ENCODE measurements at regions not wholly inside any gene's neighbourhood (a gene's known extent, or its start where the extent isn't known, plus 50 kb on each side); places are given as distances from the start of the nearest gene placed in this dataset.
A peak's percentile ranks its signal among the peaks of the same experiment; 100 is the strongest.

- TF ChIP-seq TRIM24 (IDR thresholded peaks at IDR 0.05) (peak; percentile 86 to 89; a peak in 3 of 4 replicates), BMI1 (IDR thresholded peaks at IDR 0.05; ENCODE audit: low read length) (no peak), NCOA2 (IDR thresholded peaks at IDR 0.05; ENCODE audit: partially characterized antibody in 2 of 2) (peak; percentile 51 to 58), BRCA1 (IDR thresholded peaks at IDR 0.05) (no peak), BRCA1 (CRISPR knock-in tag; IDR thresholded peaks at IDR 0.05) (no peak), FOXO4 (CRISPR knock-in tag; IDR thresholded peaks at IDR 0.05) (no peak), ZNF79 (CRISPR knock-in tag; IDR thresholded peaks at IDR 0.05; ENCODE audit: low read depth) (no peak), POLR3A (IDR thresholded peaks at IDR 0.05; ENCODE audit: borderline replicate concordance, extremely low read depth, insufficient read depth, insufficient read length) (no peak), RBFOX2 (IDR thresholded peaks at IDR 0.05; ENCODE audit: low read depth, low read length) (no peak), JUND (IDR thresholded peaks at IDR 0.05; ENCODE audit: borderline replicate concordance, low read depth, low read length) (peak; percentile 79), JUND (tag; IDR thresholded peaks at IDR 0.05; ENCODE audit: borderline replicate concordance, low read depth, low read length) (peak; percentile 39; the same call in 1 of the 3 replicates), NR2F6 (CRISPR knock-in tag; IDR thresholded peaks at IDR 0.05) (no peak), YBX1 (IDR thresholded peaks at IDR 0.05) (no peak), CHD4 (IDR thresholded peaks at IDR 0.05; ENCODE audit: insufficient read depth, insufficient replicate concordance, low read depth, low read length, poor library complexity, severe bottlenecking) (no peak), ZNF778 (CRISPR knock-in tag; IDR thresholded peaks at IDR 0.05) (no peak), KLF6 (CRISPR knock-in tag; IDR thresholded peaks at IDR 0.05; ENCODE audit: borderline replicate concordance) (no peak), ZNF695 (CRISPR knock-in tag; IDR thresholded peaks at IDR 0.05) (no peak)
- TF ChIP-seq, protein P1, sequence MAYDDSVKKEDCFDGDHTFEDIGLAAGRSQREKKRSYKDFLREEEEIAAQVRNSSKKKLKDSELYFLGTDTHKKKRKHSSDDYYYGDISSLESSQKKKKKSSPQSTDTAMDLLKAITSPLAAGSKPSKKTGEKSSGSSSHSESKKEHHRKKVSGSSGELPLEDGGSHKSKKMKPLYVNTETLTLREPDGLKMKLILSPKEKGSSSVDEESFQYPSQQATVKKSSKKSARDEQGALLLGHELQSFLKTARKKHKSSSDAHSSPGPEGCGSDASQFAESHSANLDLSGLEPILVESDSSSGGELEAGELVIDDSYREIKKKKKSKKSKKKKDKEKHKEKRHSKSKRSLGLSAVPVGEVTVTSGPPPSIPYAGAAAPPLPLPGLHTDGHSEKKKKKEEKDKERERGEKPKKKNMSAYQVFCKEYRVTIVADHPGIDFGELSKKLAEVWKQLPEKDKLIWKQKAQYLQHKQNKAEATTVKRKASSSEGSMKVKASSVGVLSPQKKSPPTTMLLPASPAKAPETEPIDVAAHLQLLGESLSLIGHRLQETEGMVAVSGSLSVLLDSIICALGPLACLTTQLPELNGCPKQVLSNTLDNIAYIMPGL (CRISPR knock-in tag; IDR thresholded peaks at IDR 0.05) = no peak
- TF ChIP-seq, protein P2, sequence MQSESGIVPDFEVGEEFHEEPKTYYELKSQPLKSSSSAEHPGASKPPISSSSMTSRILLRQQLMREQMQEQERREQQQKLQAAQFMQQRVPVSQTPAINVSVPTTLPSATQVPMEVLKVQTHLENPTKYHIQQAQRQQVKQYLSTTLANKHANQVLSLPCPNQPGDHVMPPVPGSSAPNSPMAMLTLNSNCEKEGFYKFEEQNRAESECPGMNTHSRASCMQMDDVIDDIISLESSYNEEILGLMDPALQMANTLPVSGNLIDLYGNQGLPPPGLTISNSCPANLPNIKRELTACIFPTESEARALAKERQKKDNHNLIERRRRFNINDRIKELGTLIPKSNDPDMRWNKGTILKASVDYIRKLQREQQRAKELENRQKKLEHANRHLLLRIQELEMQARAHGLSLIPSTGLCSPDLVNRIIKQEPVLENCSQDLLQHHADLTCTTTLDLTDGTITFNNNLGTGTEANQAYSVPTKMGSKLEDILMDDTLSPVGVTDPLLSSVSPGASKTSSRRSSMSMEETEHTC (IDR thresholded peaks at IDR 0.05) = peak; percentile 84
Measured at GRCh38 chr6:119626884-119627619, 277.5 kb upstream of the MAN1A1 start (continued).
